Endothelial cell of umbilical vein (primary cell): ENCODE measurements at regions not wholly inside any gene's neighbourhood (a gene's known extent, or its start where the extent isn't known, plus 50 kb on each side); places are given as distances from the start of the nearest gene placed in this dataset.

ENCODE experiments used
- BruUV-seq: library from RNA; stranded (reverse); fragments of 400-500 nt; replicated peaks from 2 replicates; lab custom pipeline; 2021; lab: Mats Ljungman, UMichigan
- CTCF ChIA-PET: fragments of 300-600, 350-600 bp; sonication (Branson Sonifier 250); formaldehyde crosslinking; loops from one replicate; lab custom pipeline; 2021; ENCODE audit warnings: antibody characterized with exemption, inconsistent platforms; lab: Charles Lee
- POLR2A ChIA-PET: fragments of 300-600, 350-600 bp; sonication (Branson Sonifier 250); formaldehyde crosslinking; loops from one replicate; lab custom pipeline; 2021; ENCODE audit warnings: antibody characterized with exemption, inconsistent platforms; lab: Charles Lee
- DNase-seq: peaks from one replicate; pipeline ENCODE4 v3.0.0-alpha.2; 2011; ENCODE audit warnings: low read depth, low spot score
- FAIRE-seq: peaks from 2 replicates; lab custom pipeline; 2011; peaks lifted over from hg19 to GRCh38; lab: Jason Lieb, UNC
- H2AFZ ChIP-seq: 2 replicates; pipeline ENCODE4 v1.6.0; 2012; ENCODE audit warnings: low read depth, low read length, control low read depth, inconsistent platforms
- H3K27ac ChIP-seq: 2 replicates; pipeline ENCODE4 v1.5.1; 2011; ENCODE audit warnings: low read depth, mild to moderate bottlenecking, control low read depth, low read length, moderate library complexity; ENCODE audit not compliant: insufficient read depth
- H3K27me3 ChIP-seq, 2 experiments: 2 replicates each; pipeline versions ENCODE4 v1.6.0 to v1.6.1; 2011; ENCODE audit warnings: low read length in 2 of 2, mixed read lengths in 1 of 2; ENCODE audit not compliant: control insufficient read depth in 2 of 2, insufficient read depth in 2 of 2
- H3K36me3 ChIP-seq, 2 experiments: 2 replicates in 1 of 2; 3 replicates in 1 of 2; pipeline ENCODE4 v1.5.1; 2011; ENCODE audit warnings: low read length in 2 of 2, mild to moderate bottlenecking in 1 of 2, moderate library complexity in 1 of 2; ENCODE audit not compliant: control insufficient read depth in 2 of 2, insufficient read depth in 2 of 2; ENCODE audit errors: extremely low read depth in 1 of 2
- H3K4me1 ChIP-seq: 3 replicates; pipeline ENCODE4 v1.5.1; 2011; ENCODE audit warnings: mild to moderate bottlenecking, low read length; ENCODE audit not compliant: control insufficient read depth, insufficient read depth; ENCODE audit errors: extremely low read depth
- H3K4me2 ChIP-seq: 2 replicates; pipeline ENCODE4 v1.6.1; 2011; ENCODE audit warnings: low read length, control low read depth, mixed read lengths; ENCODE audit not compliant: insufficient read depth
- H3K4me3 ChIP-seq, 3 experiments: fragments of 200-600 bp in 1 of 3; sonication (generic), shearing (Covaris generic) in 1 of 3; replicated peaks in 1 of 3; 2 replicates each; pipeline ENCODE4 v1.5.1; 2011 to 2016; ENCODE audit warnings: control low read depth in 3 of 3, low read length in 3 of 3, mild to moderate bottlenecking in 2 of 3, inconsistent platforms in 1 of 3, low read depth in 1 of 3, moderate library complexity in 1 of 3; ENCODE audit not compliant: insufficient read depth in 1 of 3
- H3K79me2 ChIP-seq: 2 replicates; pipeline ENCODE4 v1.6.0; 2012; ENCODE audit warnings: low read length, inconsistent platforms; ENCODE audit not compliant: control insufficient read depth, insufficient read depth
- H3K9ac ChIP-seq: replicated peaks from 2 replicates; pipeline ENCODE3; 2011; ENCODE audit warnings: low read length, control low read depth; ENCODE audit not compliant: insufficient read depth; ENCODE audit errors: extremely low read depth
- H3K9me1 ChIP-seq: replicated peaks from 3 replicates; pipeline ENCODE4 v1.6.0; 2011; ENCODE audit warnings: mild to moderate bottlenecking, low read length; ENCODE audit not compliant: control insufficient read depth, insufficient read depth; ENCODE audit errors: extremely low read depth
- H3K9me3 ChIP-seq: replicated peaks from 2 replicates; pipeline ENCODE4 v1.5.1; 2012; ENCODE audit warnings: low read length, inconsistent platforms; ENCODE audit not compliant: control insufficient read depth, insufficient read depth
- H4K20me1 ChIP-seq: replicated peaks from 2 replicates; pipeline ENCODE3; 2011; ENCODE audit warnings: mild to moderate bottlenecking, low read length; ENCODE audit not compliant: control insufficient read depth, insufficient read depth; ENCODE audit errors: extremely low read depth
- EZH2 ChIP-seq: IDR thresholded peaks from 2 replicates; pipeline ENCODE4 v1.6.1; 2012; ENCODE audit warnings: borderline replicate concordance, low read depth, mild to moderate bottlenecking, moderate library complexity, low read length, inconsistent platforms; ENCODE audit not compliant: severe bottlenecking
- FOS ChIP-seq: IDR thresholded peaks from 2 replicates; pipeline ENCODE4 v1.6.1; 2011; ENCODE audit warnings: mild to moderate bottlenecking, low read length, moderate library complexity, borderline replicate concordance; ENCODE audit not compliant: insufficient read depth
- GATA2 ChIP-seq: IDR thresholded peaks from 2 replicates; pipeline ENCODE4 v1.7.0; 2011; ENCODE audit warnings: low read depth, mild to moderate bottlenecking, moderate library complexity, mixed read lengths, low read length; ENCODE audit not compliant: insufficient read length, insufficient read depth
- JUN ChIP-seq: IDR thresholded peaks from 2 replicates; pipeline ENCODE4 v1.6.1; 2011; ENCODE audit warnings: borderline replicate concordance, low read depth; ENCODE audit not compliant: insufficient read length, insufficient read depth
- MYC ChIP-seq: IDR thresholded peaks from one replicate; pipeline ENCODE4 v1.6.1; 2011; ENCODE audit warnings: mild to moderate bottlenecking, low read depth, low read length
- POLR2A ChIP-seq: IDR thresholded peaks from 2 replicates; pipeline ENCODE4 v1.6.1; 2012; ENCODE audit warnings: low read depth, mild to moderate bottlenecking, control low read depth, low read length
- POLR2AphosphoS5 ChIP-seq: IDR thresholded peaks from 2 replicates; pipeline ENCODE4 v1.6.1; 2012; ENCODE audit warnings: low read depth, mild to moderate bottlenecking, control low read depth, low read length, moderate library complexity; ENCODE audit not compliant: insufficient read depth
- dilution Hi-C: fragments of 300-500 bp; cut with MboI; formaldehyde crosslinking; loops from one replicate; pipeline ENCODE4 v1.15.0; 2019; ENCODE audit warnings: low sequenced_read_pairs; ENCODE audit not compliant: extremely low pct_ligation_motif_present
- intact Hi-C: fragments of 100-400 bp; cut with micrococcal nuclease; formaldehyde crosslinking; loops from one replicate; pipeline ENCODE4 v1.10.0; 2022
- TF ChIP-seq, protein P1 (sequence below): IDR thresholded peaks from 2 replicates; pipeline ENCODE4 v1.6.1; 2011; ENCODE audit not compliant: insufficient read depth, insufficient read length
- TF ChIP-seq, protein P2 (sequence below), 2 donors: IDR thresholded peaks; 1 replicate in 1 of 2; 2 replicates in 1 of 2; pipeline ENCODE4 v1.5.1; 2011; ENCODE audit warnings: low read length in 2 of 2, mild to moderate bottlenecking in 2 of 2, moderate library complexity in 2 of 2, control low read depth in 1 of 2, inconsistent platforms in 1 of 2, low read depth in 1 of 2; ENCODE audit not compliant: insufficient read depth in 1 of 2; ENCODE audit errors: extremely low read depth in 1 of 2

DNA sequence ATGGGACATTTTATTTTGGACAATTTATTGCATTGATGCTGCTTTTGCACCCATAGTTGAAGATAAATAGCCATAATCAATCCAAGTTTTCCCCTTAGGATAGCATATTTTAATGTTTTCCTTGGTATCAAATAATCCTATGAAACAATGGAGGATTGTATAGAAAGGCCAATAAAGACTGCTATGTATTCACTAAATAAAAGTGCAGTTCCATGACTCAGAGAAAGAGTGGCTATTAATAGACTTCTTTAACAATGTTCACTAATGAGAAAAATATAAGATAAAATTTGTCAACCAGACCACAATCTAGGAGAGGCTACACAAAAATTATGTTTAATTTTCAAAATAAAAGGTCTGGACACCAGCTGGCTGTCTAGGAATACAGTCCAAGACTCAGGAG is 560.9 kb upstream of the AGTR1 start:
- BruUV-seq: no TSS peak
- H3K4me1 ChIP-seq: no peaks in the 10 kb centered on the region
- TF ChIP-seq POLR2A (no peak), GATA2 (no peak)
- TF ChIP-seq, protein P1, sequence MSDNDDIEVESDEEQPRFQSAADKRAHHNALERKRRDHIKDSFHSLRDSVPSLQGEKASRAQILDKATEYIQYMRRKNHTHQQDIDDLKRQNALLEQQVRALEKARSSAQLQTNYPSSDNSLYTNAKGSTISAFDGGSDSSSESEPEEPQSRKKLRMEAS: no peak
- POLR2A ChIA-PET: no interaction called here
- H3K4me3 ChIP-seq: no peak overlapping the region
- CTCF ChIA-PET: no interaction called here
- H3K9me1 ChIP-seq: no peaks in the 10 kb centered on the region
- no peak overlapping the region for H3K4me2 ChIP-seq
- intact Hi-C loops (no loop called here), dilution Hi-C loops (no loop called here)
- no peaks in the 10 kb centered on the region for H3K27me3 ChIP-seq
- H3K79me2 ChIP-seq: no peaks in the 10 kb centered on the region
- no peaks in the 10 kb centered on the region for H4K20me1 ChIP-seq
- no peak for FAIRE-seq
- H3K36me3 ChIP-seq: no peaks in the 10 kb centered on the region
- no peak overlapping the region for H2AFZ ChIP-seq
- no peak overlapping the region for H3K9ac ChIP-seq
- no peak overlapping the region for H3K27ac ChIP-seq
- H3K9me3 ChIP-seq: no peaks in the 10 kb centered on the region
- DNase-seq: no peak

DNA sequence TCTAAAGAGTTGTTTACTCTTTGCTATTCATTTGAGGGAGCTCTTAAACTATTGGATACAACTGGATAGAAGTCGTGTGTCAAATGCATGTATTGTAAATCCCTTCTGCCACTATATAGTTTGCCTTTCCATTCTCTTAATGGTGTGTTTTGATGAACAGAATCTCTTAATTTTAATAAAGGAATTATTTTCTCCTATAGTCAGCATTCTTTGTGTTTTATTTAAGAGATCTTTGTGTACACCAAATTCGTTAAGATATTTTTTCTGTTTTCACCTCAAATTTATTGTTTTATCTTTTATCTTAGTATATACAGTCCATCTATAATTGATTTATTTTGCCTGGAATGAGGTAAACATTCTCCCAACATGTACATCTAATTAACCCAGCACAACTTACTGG is 551.5 kb upstream of the AGTR1 start:
- no peaks in the 10 kb centered on the region for H3K9me3 ChIP-seq
- no peaks in the 10 kb centered on the region for H4K20me1 ChIP-seq
- no peak overlapping the region for H3K9ac ChIP-seq
- BruUV-seq: no TSS peak
- ChIA-PET CTCF (no interaction called here), POLR2A (no interaction called here)
- no peak for TF ChIP-seq POLR2A
- TF ChIP-seq JUN: no peak
- no peak for TF ChIP-seq MYC
- no peak for TF ChIP-seq EZH2
- TF ChIP-seq POLR2AphosphoS5: no peak
- TF ChIP-seq, protein P1: no peak
- TF ChIP-seq GATA2: no peak
- TF ChIP-seq, protein P2, sequence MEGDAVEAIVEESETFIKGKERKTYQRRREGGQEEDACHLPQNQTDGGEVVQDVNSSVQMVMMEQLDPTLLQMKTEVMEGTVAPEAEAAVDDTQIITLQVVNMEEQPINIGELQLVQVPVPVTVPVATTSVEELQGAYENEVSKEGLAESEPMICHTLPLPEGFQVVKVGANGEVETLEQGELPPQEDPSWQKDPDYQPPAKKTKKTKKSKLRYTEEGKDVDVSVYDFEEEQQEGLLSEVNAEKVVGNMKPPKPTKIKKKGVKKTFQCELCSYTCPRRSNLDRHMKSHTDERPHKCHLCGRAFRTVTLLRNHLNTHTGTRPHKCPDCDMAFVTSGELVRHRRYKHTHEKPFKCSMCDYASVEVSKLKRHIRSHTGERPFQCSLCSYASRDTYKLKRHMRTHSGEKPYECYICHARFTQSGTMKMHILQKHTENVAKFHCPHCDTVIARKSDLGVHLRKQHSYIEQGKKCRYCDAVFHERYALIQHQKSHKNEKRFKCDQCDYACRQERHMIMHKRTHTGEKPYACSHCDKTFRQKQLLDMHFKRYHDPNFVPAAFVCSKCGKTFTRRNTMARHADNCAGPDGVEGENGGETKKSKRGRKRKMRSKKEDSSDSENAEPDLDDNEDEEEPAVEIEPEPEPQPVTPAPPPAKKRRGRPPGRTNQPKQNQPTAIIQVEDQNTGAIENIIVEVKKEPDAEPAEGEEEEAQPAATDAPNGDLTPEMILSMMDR (IDR thresholded peaks at IDR 0.05; ENCODE audit: extremely low read depth in 1 of 2, insufficient read depth in 1 of 2, low read depth in 1 of 2, low read length in 2 of 2): no peak
- TF ChIP-seq FOS: no peak
- no peak overlapping the region for H3K4me2 ChIP-seq
- FAIRE-seq (no peak), DNase-seq (no peak)
- no peak overlapping the region for H2AFZ ChIP-seq
- H3K36me3 ChIP-seq: no peaks in the 10 kb centered on the region
- no peak overlapping the region for H3K27ac ChIP-seq
- dilution Hi-C loops (no loop called here), intact Hi-C loops (no loop called here)
- H3K4me3 ChIP-seq: no peak overlapping the region
- no peaks in the 10 kb centered on the region for H3K9me1 ChIP-seq
- no peaks in the 10 kb centered on the region for H3K4me1 ChIP-seq
- no peaks in the 10 kb centered on the region for H3K79me2 ChIP-seq
- no peaks in the 10 kb centered on the region for H3K27me3 ChIP-seq
